ENCODE measurements at regions not wholly inside any gene's neighbourhood (a gene's known extent, or its start where the extent isn't known, plus 50 kb on each side); places are given as distances from the start of the nearest gene placed in this dataset.

DNA sequence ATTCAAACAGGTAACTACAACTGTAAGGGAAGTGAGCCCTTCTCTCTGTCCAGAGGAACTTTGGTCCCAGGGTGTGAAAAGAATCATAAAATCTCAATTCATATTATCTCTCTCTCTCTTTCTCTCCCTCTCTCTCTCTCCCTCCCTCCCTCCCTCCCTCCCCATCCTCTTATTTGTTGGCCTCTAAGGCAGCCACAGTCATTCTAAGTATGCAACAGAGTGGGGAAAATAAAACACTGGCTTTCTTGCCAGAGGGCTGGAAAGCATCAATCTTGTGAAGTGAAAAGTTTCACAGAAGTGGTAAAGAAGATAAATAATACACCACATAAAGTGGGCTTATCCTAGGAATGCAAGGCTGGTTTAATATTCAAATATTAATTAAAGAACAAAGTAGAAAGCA lies 95.6 kb upstream of the KCNH7 start:
- DNase-seq = no peak

- no peak for DNase-seq
These were observed 93.8 kb upstream of the KCNH7 start for GRCh38 chr2:162932416-162932815.

DNA sequence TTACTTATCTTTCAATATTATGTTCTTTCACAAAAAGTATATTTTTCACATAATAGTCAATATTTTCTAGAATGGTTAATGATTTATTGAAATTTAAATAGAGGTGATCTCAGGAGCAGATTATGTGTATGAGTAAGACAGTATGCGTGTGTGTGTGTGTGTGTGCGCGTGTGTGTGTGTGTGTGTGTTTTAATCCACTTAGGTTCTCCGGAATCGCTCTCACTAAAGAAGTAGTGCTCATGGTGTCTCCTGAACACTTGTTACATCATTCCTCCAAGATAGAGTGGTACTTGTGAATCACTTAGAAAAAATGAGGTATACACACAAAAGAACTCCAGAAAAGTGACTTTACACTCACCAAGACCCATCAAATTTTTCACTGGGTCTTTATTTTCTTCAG lies 91.0 kb upstream of the KCNH7 start:
- DNase-seq = no peak

GRCh38 chr2:162928356-162928755 lies 89.8 kb upstream of the KCNH7 start:
- DNase-seq = no peak

GRCh38 chr2:162926907-162927306 lies 88.3 kb upstream of the KCNH7 start:
- no peak for DNase-seq

DNA sequence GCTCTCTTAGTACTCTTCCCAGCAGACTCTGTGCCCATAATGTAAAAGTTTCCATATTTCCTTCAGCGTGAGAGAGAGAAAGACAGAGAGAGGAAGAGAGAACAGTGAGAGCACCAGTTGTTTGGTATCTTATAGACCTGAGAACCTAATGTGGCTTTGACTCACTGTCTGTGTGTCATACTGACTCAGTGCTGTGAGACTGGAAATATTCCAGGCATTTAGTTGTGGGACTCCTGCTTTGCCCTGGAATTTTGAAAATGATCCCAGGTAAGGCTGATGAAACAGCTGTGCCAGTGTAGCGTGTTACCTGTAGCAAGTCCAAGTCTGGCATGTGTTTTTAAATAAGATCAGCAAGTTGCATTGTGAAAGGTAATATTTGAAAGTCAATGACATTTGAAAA lies 87.9 kb upstream of the KCNH7 start:
- DNase-seq = no peak

DNA sequence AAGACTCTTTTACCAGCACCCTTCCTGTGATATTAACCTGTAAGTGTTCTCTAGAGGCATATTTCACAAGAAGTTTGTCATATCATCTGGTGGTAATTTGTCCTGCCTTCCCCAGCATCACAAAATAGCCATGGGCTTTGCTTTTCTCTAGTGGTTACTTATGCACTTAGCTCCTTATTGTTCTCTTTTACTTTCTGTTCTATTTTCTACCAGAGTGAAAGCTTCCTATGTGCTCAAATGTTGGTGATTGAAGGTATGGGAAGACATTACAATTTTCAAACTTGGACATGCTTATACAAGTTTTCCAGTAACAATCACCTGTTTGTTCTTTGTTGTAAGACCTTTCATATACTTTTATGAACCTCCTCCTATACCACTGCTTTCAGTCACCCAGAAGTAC lies 87.0 kb upstream of the KCNH7 start:
- no peak for DNase-seq

DNA sequence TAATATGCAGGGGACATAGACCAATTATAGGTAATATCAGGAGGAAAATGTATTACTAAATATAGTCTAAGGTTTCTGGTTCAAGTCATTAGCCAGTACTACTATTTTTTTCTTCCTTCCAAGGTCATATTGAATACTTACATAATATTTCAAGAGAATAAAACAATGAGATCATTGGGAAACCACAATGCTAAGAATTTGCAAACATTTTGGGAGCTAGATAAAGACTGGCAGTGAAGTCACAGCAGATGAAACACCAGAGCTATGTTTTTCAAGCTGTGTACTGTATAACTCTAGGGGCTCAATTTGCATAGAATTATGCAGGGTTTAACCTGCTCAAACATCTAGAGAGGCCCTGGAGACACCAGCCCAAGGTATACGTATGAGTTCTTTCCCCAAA lies 80.5 kb upstream of the KCNH7 start:
- no peak for DNase-seq

- DNase-seq = no peak
These were observed 79.1 kb upstream of the KCNH7 start for GRCh38 chr2:162917626-162918025.

GRCh38 chr2:162916286-162916801 lies 77.8 kb upstream of the KCNH7 start:
- no peak for DNase-seq

DNA sequence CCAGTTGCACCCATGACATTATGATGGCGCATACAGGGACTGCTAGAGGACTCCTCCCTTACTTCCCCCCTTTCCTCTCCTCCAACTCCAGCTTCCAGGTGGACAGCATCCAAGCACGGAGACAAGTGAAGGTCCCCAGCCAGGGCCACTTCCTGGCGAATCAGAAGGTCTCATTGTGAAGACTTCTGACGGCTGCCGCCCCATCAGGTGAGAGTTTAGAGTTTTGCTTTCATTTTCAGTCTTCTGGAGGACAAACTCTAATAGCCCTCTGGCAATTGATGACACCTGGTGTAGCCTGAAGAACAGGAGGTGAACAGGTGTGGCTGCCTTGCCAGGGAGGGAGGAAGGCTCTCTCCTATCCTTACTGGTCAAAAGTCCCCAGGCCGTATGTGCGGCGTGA lies 77.3 kb upstream of the KCNH7 start:
- DNase-seq = no peak

- no peak for DNase-seq
These were observed 75.6 kb upstream of the KCNH7 start for GRCh38 chr2:162914161-162914560.

- no peak for DNase-seq
These were observed 74.2 kb upstream of the KCNH7 start for GRCh38 chr2:162912787-162913186.

DNA sequence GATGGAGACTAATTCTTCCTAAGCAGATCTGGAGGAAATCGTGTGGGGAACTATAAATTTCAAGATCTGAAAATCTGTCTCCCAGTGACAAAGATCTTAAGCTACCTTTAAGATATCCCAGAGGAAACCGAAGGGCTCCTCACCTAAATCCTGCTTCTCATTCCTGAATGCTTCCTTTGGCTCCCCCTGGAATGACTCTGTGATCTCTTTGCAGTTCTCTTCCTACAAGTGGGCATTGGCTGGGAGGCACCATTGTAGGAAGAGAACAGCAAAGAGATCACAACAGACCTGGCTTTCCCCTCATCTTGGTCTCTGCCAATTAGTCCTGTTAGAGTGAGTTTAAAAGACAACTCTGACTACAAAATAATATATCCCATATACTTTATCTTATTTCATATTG lies 70.0 kb upstream of the KCNH7 start:
- no peak for DNase-seq

- peak; percentile 1 for DNase-seq
These were observed 52.2 kb upstream of the KCNH7 start for GRCh38 chr2:162890690-162891311.

- DNase-seq = peak; percentile 0
These were observed 50.1 kb upstream of the KCNH7 start for GRCh38 chr2:162888652-162889051.

Data from hindlimb muscle (tissue), 1 donor.